ENCODE measurements at regions not wholly inside any gene's neighbourhood (a gene's known extent, or its start where the extent isn't known, plus 50 kb on each side); places are given as distances from the start of the nearest gene placed in this dataset.

GRCh38 chr2:12041236-12041635, 294.8 kb downstream of the LPIN1 start:
- TF ChIP-seq, protein P1, sequence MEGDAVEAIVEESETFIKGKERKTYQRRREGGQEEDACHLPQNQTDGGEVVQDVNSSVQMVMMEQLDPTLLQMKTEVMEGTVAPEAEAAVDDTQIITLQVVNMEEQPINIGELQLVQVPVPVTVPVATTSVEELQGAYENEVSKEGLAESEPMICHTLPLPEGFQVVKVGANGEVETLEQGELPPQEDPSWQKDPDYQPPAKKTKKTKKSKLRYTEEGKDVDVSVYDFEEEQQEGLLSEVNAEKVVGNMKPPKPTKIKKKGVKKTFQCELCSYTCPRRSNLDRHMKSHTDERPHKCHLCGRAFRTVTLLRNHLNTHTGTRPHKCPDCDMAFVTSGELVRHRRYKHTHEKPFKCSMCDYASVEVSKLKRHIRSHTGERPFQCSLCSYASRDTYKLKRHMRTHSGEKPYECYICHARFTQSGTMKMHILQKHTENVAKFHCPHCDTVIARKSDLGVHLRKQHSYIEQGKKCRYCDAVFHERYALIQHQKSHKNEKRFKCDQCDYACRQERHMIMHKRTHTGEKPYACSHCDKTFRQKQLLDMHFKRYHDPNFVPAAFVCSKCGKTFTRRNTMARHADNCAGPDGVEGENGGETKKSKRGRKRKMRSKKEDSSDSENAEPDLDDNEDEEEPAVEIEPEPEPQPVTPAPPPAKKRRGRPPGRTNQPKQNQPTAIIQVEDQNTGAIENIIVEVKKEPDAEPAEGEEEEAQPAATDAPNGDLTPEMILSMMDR (IDR thresholded peaks at IDR 0.05): no peak
- TF ChIP-seq POLR2A (IDR thresholded peaks at IDR 0.05): no peak
